Psoas muscle (tissue), 7 donors: ENCODE measurements at regions not wholly inside any gene's neighbourhood (a gene's known extent, or its start where the extent isn't known, plus 50 kb on each side); places are given as distances from the start of the nearest gene placed in this dataset.

Experiments
- ATAC-seq, 4 donors: fragments of 200-7000 bp; cut with Tn5 transposase; one replicate each; pipeline ENCODE4 v1.9.1; 2020; ENCODE audit warnings: moderate library complexity in 3 of 4, mild to moderate bottlenecking in 2 of 4
- DNase-seq, 2 donors: peaks; one replicate each; pipeline ENCODE4 v3.0.0-alpha.2; 2020
- H3K27ac ChIP-seq: fragments of 200-600 bp; one replicate; pipeline ENCODE4 v1.8.0; 2022
- H3K27me3 ChIP-seq, 3 donors: fragments of 200-600 bp in 1 of 3; one replicate each; pipeline versions ENCODE4 v1.6.1 to v1.8.0; 2013 to 2022; ENCODE audit warnings: low read length in 2 of 3, mild to moderate bottlenecking in 2 of 3, moderate library complexity in 1 of 3; ENCODE audit not compliant: insufficient read depth in 3 of 3
- H3K36me3 ChIP-seq, 2 donors: fragments of 200-600 bp in 1 of 2; one replicate each; pipeline versions ENCODE4 v1.6.1 to v1.8.0; 2013 to 2022; ENCODE audit warnings: low read depth in 1 of 2, mild to moderate bottlenecking in 1 of 2, moderate library complexity in 1 of 2; ENCODE audit not compliant: insufficient read depth in 1 of 2
- H3K4me1 ChIP-seq: fragments of 200-600 bp; one replicate; pipeline ENCODE4 v1.8.0; 2022
- H3K4me3 ChIP-seq: fragments of 200-600 bp; one replicate; pipeline ENCODE4 v1.8.0; 2022; ENCODE audit warnings: mild to moderate bottlenecking
- H3K9me3 ChIP-seq: fragments of 200-600 bp; one replicate; pipeline ENCODE4 v1.8.0; 2022
- CTCF ChIP-seq: fragments of 200-600 bp; IDR thresholded peaks from one replicate; pipeline ENCODE4 v1.8.0; 2022; ENCODE audit warnings: antibody characterized with exemption
- WGBS, 3 donors: extraction: QIAGEN DNeasy Blood & Tissue Kit; methylation state at CpG; one replicate each; pipeline versions ENCODE4 v1.1.6 to v1.1.7; 2013; 5-methylcytosine and 5-hydroxymethylcytosine counted together
- intact Hi-C, 2 donors: fragments of 100-400 bp; cut with DNase I; formaldehyde crosslinking; loops; one replicate each; pipeline versions ENCODE4 v1.11.0 to v1.14.2; 2022
- donor health status: healthy with polysubstance abuse.
- donor health status: DM: no; HTN: no; CAD: no; lungs with moderate emphysema.
- donor health status: Bipolar disorder and iron deficiency.
- donor health status: healthy.
- donor health status: DM: yes; HTN: yes; CAD: no.
- donor health status: DM: no; HTN: no; CAD: no.
- donor health status: DM: yes; HTN: yes; CAD: no.

- Histone ChIP-seq H3K4me1 (no peaks in the 10 kb centered on the region), H3K9me3 (no peaks in the 10 kb centered on the region), H3K27ac (no peak overlapping the region), H3K4me3 (no peak overlapping the region), H3K36me3 (no peaks in the 10 kb centered on the region), H3K27me3 (no peaks in the 10 kb centered on the region)
- DNase-seq = no peak
- no peak for ATAC-seq
- intact Hi-C loops = no loop called here
- 32 to 43% (median 42%) methylated on average over 3 of the region's 3 CpGs for WGBS, 3 donors
- TF ChIP-seq CTCF = no peak
Observed at GRCh38 chr2:81087646-81088045, 783.1 kb upstream of the LRRTM1 start.

GRCh38 chr2:81084101-81084500, 779.5 kb upstream of the LRRTM1 start:
- no peaks in the 10 kb centered on the region for H3K9me3 ChIP-seq
- no peaks in the 10 kb centered on the region for H3K36me3 ChIP-seq
- no peak for ATAC-seq
- intact Hi-C loops = no loop called here
- WGBS, 3 donors = 13 to 14% (median 13%) methylated on average over 1 of the region's 1 CpG
- DNase-seq = no peak
- TF ChIP-seq CTCF = no peak
- H3K4me1 ChIP-seq = no peaks in the 10 kb centered on the region
- H3K27ac ChIP-seq = no peak overlapping the region
- no peaks in the 10 kb centered on the region for H3K27me3 ChIP-seq
- H3K4me3 ChIP-seq = no peak overlapping the region

- peaks cover 3% of the 10 kb centered on the region for H3K9me3 ChIP-seq
- no peaks in the 10 kb centered on the region for H3K4me1 ChIP-seq
- H3K27ac ChIP-seq = no peak overlapping the region
- no peak for TF ChIP-seq CTCF
- intact Hi-C loops = no loop called here
- WGBS, 3 donors = 81 to 84% (median 81%) methylated on average over 2 of the region's 2 CpGs
- no peaks in the 10 kb centered on the region for H3K27me3 ChIP-seq
- H3K4me3 ChIP-seq = no peak overlapping the region
- no peak for DNase-seq
- H3K36me3 ChIP-seq = no peaks in the 10 kb centered on the region
- no peak for ATAC-seq
Observed at GRCh38 chr2:81078631-81079030, 774.1 kb upstream of the LRRTM1 start.

GRCh38 chr2:81078102-81078501, 773.5 kb upstream of the LRRTM1 start:
- Histone ChIP-seq H3K36me3 (no peaks in the 10 kb centered on the region), H3K4me1 (no peaks in the 10 kb centered on the region), H3K27me3 (no peaks in the 10 kb centered on the region), H3K4me3 (no peak overlapping the region), H3K27ac (no peak overlapping the region), H3K9me3 (peaks cover 3% of the 10 kb centered on the region)
- TF ChIP-seq CTCF = no peak
- WGBS, 3 donors = 69 to 84% (median 73%) methylated on average over 4 of the region's 4 CpGs
- DNase-seq (no peak), ATAC-seq (no peak)
- intact Hi-C loops = no loop called here

- no peak for TF ChIP-seq CTCF
- Histone ChIP-seq H3K36me3 (no peaks in the 10 kb centered on the region), H3K9me3 (peaks cover 3% of the 10 kb centered on the region), H3K27ac (no peak overlapping the region), H3K4me3 (no peak overlapping the region), H3K27me3 (no peaks in the 10 kb centered on the region), H3K4me1 (no peaks in the 10 kb centered on the region)
- intact Hi-C loops = no loop called here
- no peak for DNase-seq
- ATAC-seq = no peak
- 73 to 76% (median 74%) methylated on average over 5 of the region's 5 CpGs for WGBS, 3 donors
Observed at GRCh38 chr2:81077396-81077795, 772.8 kb upstream of the LRRTM1 start.
